Pancreas (tissue), 10 donors: ENCODE measurements at regions not wholly inside any gene's neighbourhood (a gene's known extent, or its start where the extent isn't known, plus 50 kb on each side); places are given as distances from the start of the nearest gene placed in this dataset.
"Not testable (repeated sequence)": the region's sequence is repeated elsewhere in the genome, so short reads cannot be mapped to it uniquely, and the experiment has no call there.

ENCODE experiments used
- ATAC-seq, 4 donors: fragments of 200-7000 bp; cut with Tn5 transposase; one replicate each; pipeline versions ENCODE4 v1.8.0 to v1.9.1; 2020; ENCODE audit warnings: mild to moderate bottlenecking in 4 of 4, moderate library complexity in 4 of 4
- DNase-seq, 6 donors: peaks; one replicate each; pipeline ENCODE4 v3.0.0-alpha.2; 2020
- FAIRE-seq: peaks from 2 replicates; lab custom pipeline; 2012; peaks lifted over from hg19 to GRCh38; lab: Jason Lieb, UNC
- H3K27ac ChIP-seq, 4 donors: fragments of 200-600 bp; sonication (generic); 1 replicate in 3 of 4; 2 replicates in 1 of 4; pipeline versions ENCODE4 v1.5.0 to v1.8.0; 2020
- H3K27me3 ChIP-seq, 4 donors: fragments of 200-600 bp; one replicate each; pipeline ENCODE4 v1.8.0; 2021
- H3K36me3 ChIP-seq, 3 donors: fragments of 200-600 bp; sonication (generic) in 1 of 3; one replicate each; pipeline versions ENCODE4 v1.5.0 to v1.8.0; 2020 to 2021
- H3K4me1 ChIP-seq, 3 donors: fragments of 200-600 bp; one replicate each; pipeline ENCODE4 v1.8.0; 2021
- H3K4me3 ChIP-seq, 4 donors: fragments of 200-600 bp; sonication (generic) in 2 of 4; one replicate each; pipeline versions ENCODE4 v1.5.0 to v1.8.0; 2020 to 2021
- H3K9me3 ChIP-seq, 4 donors: fragments of 200-600 bp; one replicate each; pipeline ENCODE4 v1.8.0; 2021
- CTCF ChIP-seq, 4 donors: fragments of 200-600 bp; sonication (generic) in 3 of 4; IDR thresholded peaks; one replicate each; pipeline versions ENCODE4 v1.5.0 to v1.8.0; 2021; ENCODE audit warnings: antibody characterized with exemption in 4 of 4
- WGBS, 2 donors: extraction: QIAGEN DNeasy Blood & Tissue Kit; methylation state at CpG; one replicate each; pipeline ENCODE4 v1.1.7; 2013; 5-methylcytosine and 5-hydroxymethylcytosine counted together
- intact Hi-C, 3 donors: fragments of 100-400 bp; cut with DNase I; formaldehyde crosslinking; loops; one replicate each; pipeline versions ENCODE4 v1.11.1 to v1.14.2; 2022
- donor health status: healthy with polysubstance abuse.
- donor health status: DM: no; HTN: no; CAD: no; lungs with moderate emphysema.
- donor health status: DM: no; HTN: no; CAD: no.
- donor health status: control.
- donor health status: control.
- donor health status: Bipolar disorder and iron deficiency.
- donor health status: DM: yes; HTN: yes; CAD: no.
- donor health status: DM: no; HTN: no; CAD: no.
- donor health status: DM: no; HTN: no; CAD: no.
- donor health status: DM: yes; HTN: yes; CAD: no.

GRCh38 chr16:59021751-59022150 lies 287.6 kb upstream of the GOT2 start:
- H3K4me3 ChIP-seq, result no peak overlapping the region
- H3K27ac ChIP-seq, result no peak overlapping the region
- H3K9me3 ChIP-seq, result no peaks in the 10 kb centered on the region
- TF ChIP-seq CTCF (IDR thresholded peaks at IDR 0.05), result no peak
- intact Hi-C loops, result no loop called here
- DNase-seq (no peak), ATAC-seq (no peak), FAIRE-seq (no peak)
- no peaks in the 10 kb centered on the region for H3K36me3 ChIP-seq
- no peaks in the 10 kb centered on the region for H3K4me1 ChIP-seq
- 69 to 77% methylated on average over 7 of the region's 7 CpGs for WGBS, 2 donors
- H3K27me3 ChIP-seq, result no peaks in the 10 kb centered on the region

- Histone ChIP-seq H3K4me1 (no peaks in the 10 kb centered on the region), H3K9me3 (no peaks in the 10 kb centered on the region), H3K27me3 (no peaks in the 10 kb centered on the region), H3K4me3 (no peak overlapping the region), H3K36me3 (no peaks in the 10 kb centered on the region), H3K27ac (no peak overlapping the region)
- 47 to 50% methylated on average over 6 of the region's 6 CpGs for WGBS, 2 donors
- DNase-seq, result no peak
- TF ChIP-seq CTCF (IDR thresholded peaks at IDR 0.05), result no peak
- ATAC-seq, result no peak
- FAIRE-seq, result no peak
- intact Hi-C loops, result no loop called here
Observed at GRCh38 chr16:59013930-59014329, 279.8 kb upstream of the GOT2 start.

GRCh38 chr16:58999762-59000161 lies 265.6 kb upstream of the GOT2 start:
- DNase-seq, result no peak
- Histone ChIP-seq H3K27ac (no peak overlapping the region), H3K27me3 (no peaks in the 10 kb centered on the region), H3K9me3 (no peaks in the 10 kb centered on the region), H3K4me1 (no peaks in the 10 kb centered on the region), H3K4me3 (no peak overlapping the region), H3K36me3 (no peaks in the 10 kb centered on the region)
- FAIRE-seq, result no peak
- ATAC-seq, result no peak
- 35 to 47% methylated on average over 5 of the region's 5 CpGs for WGBS, 2 donors
- intact Hi-C loops, result no loop called here
- no peak for TF ChIP-seq CTCF (IDR thresholded peaks at IDR 0.05)

GRCh38 chr16:58992755-58993154 lies 258.6 kb upstream of the GOT2 start:
- H3K27ac ChIP-seq, ATAC-seq, H3K4me1 ChIP-seq, H3K36me3 ChIP-seq, H3K9me3 ChIP-seq, DNase-seq, FAIRE-seq, H3K27me3 ChIP-seq, H3K4me3 ChIP-seq, intact Hi-C loops: not testable (repeated sequence)
- WGBS, 2 donors, result 30 to 43% methylated on average over 8 of the region's 8 CpGs

- intact Hi-C loops, ATAC-seq: not testable (repeated sequence)
- 75 to 80% methylated on average over 19 of the region's 19 CpGs for WGBS, 2 donors
Observed at GRCh38 chr16:58983181-58983965, 249.3 kb upstream of the GOT2 start.

GRCh38 chr16:58970775-58971174 lies 236.7 kb upstream of the GOT2 start:
- Histone ChIP-seq H3K9me3 (no peaks in the 10 kb centered on the region), H3K4me3 (no peak overlapping the region), H3K27me3 (no peaks in the 10 kb centered on the region), H3K4me1 (no peaks in the 10 kb centered on the region), H3K27ac (no peak overlapping the region), H3K36me3 (no peaks in the 10 kb centered on the region)
- intact Hi-C loops, result no loop called here
- no peak for FAIRE-seq
- TF ChIP-seq CTCF (IDR thresholded peaks at IDR 0.05), result no peak
- no peak for ATAC-seq
- DNase-seq, result no peak
- WGBS, 2 donors, result 71% methylated on average over 1 of the region's 1 CpG

More at GRCh38 chr16:58983181-58983965, 249.3 kb upstream of the GOT2 start:
- H3K36me3 ChIP-seq, H3K4me1 ChIP-seq, H3K4me3 ChIP-seq, DNase-seq, FAIRE-seq, H3K27ac ChIP-seq, H3K9me3 ChIP-seq, H3K27me3 ChIP-seq: not testable (repeated sequence)
